ENCODE measurements at regions not wholly inside any gene's neighbourhood (a gene's known extent, or its start where the extent isn't known, plus 50 kb on each side); places are given as distances from the start of the nearest gene placed in this dataset.
A peak's percentile ranks its signal among the peaks of the same experiment; 100 is the strongest.
"Not testable (repeated sequence)": the region's sequence is repeated elsewhere in the genome, so short reads cannot be mapped to it uniquely, and the experiment has no call there.

GRCh38 chr11:15843309-15843872 lies 513.0 kb downstream of the SOX6 start:
- H3K36me3 ChIP-seq, result no peaks in the 10 kb centered on the region
- TF ChIP-seq CTCF (IDR thresholded peaks at IDR 0.05), result no peak
- H3K9me3 ChIP-seq, result no peaks in the 10 kb centered on the region
- ATAC-seq (ENCODE audit: insufficient number of reproducible peaks, low FRiP score, low read depth) (no peak), DNase-seq (ENCODE audit: low spot score) (no peak)
- no peak overlapping the region for H3K4me3 ChIP-seq
- no peaks in the 10 kb centered on the region for H3K27me3 ChIP-seq (replicated peaks; ENCODE audit: insufficient read depth)
- no peak overlapping the region for H3K27ac ChIP-seq
- H3K4me1 ChIP-seq (ENCODE audit: control insufficient read depth in 1 of 2, low read depth in 2 of 2), result no peaks in the 10 kb centered on the region

- H3K27me3 ChIP-seq (replicated peaks; ENCODE audit: insufficient read depth), result no peaks in the 10 kb centered on the region
- TF ChIP-seq CTCF (IDR thresholded peaks at IDR 0.05), result no peak
- H3K9me3 ChIP-seq, result no peaks in the 10 kb centered on the region
- no peak for DNase-seq (ENCODE audit: low spot score)
- H3K36me3 ChIP-seq, result no peaks in the 10 kb centered on the region
- H3K27ac ChIP-seq, result no peak overlapping the region
- no peaks in the 10 kb centered on the region for H3K4me1 ChIP-seq (ENCODE audit: control insufficient read depth in 1 of 2, low read depth in 2 of 2)
- ATAC-seq (ENCODE audit: insufficient number of reproducible peaks, low FRiP score, low read depth), result no peak
- H3K4me3 ChIP-seq, result no peak overlapping the region
These were observed 511.1 kb downstream of the SOX6 start for GRCh38 chr11:15845261-15845660.

GRCh38 chr11:15848631-15849168 lies 507.6 kb downstream of the SOX6 start:
- no peaks in the 10 kb centered on the region for H3K36me3 ChIP-seq
- no peak for ATAC-seq (ENCODE audit: insufficient number of reproducible peaks, low FRiP score, low read depth)
- H3K4me3 ChIP-seq, result no peak overlapping the region
- no peaks in the 10 kb centered on the region for H3K27me3 ChIP-seq (replicated peaks; ENCODE audit: insufficient read depth)
- no peaks in the 10 kb centered on the region for H3K9me3 ChIP-seq
- no peak for TF ChIP-seq CTCF (IDR thresholded peaks at IDR 0.05)
- no peak for DNase-seq (ENCODE audit: low spot score)
- no peaks in the 10 kb centered on the region for H3K4me1 ChIP-seq (ENCODE audit: control insufficient read depth in 1 of 2, low read depth in 2 of 2)
- H3K27ac ChIP-seq, result no peak overlapping the region

- no peak overlapping the region for H3K27ac ChIP-seq
- H3K4me3 ChIP-seq, result no peak overlapping the region
- no peaks in the 10 kb centered on the region for H3K36me3 ChIP-seq
- TF ChIP-seq CTCF (IDR thresholded peaks at IDR 0.05), result no peak
- H3K9me3 ChIP-seq, result no peaks in the 10 kb centered on the region
- ATAC-seq (ENCODE audit: insufficient number of reproducible peaks, low FRiP score, low read depth), result no peak
- H3K4me1 ChIP-seq (ENCODE audit: control insufficient read depth in 1 of 2, low read depth in 2 of 2), result no peaks in the 10 kb centered on the region
- DNase-seq (ENCODE audit: low spot score), result no peak
- H3K27me3 ChIP-seq (replicated peaks; ENCODE audit: insufficient read depth), result no peaks in the 10 kb centered on the region
These were observed 507.1 kb downstream of the SOX6 start for GRCh38 chr11:15849257-15849656.

GRCh38 chr11:15850335-15850734 lies 506.0 kb downstream of the SOX6 start:
- not testable (repeated sequence) for H3K27ac ChIP-seq; DNase-seq (ENCODE audit: low spot score); H3K36me3 ChIP-seq; H3K4me1 ChIP-seq (ENCODE audit: control insufficient read depth in 1 of 2, low read depth in 2 of 2); ATAC-seq (ENCODE audit: insufficient number of reproducible peaks, low FRiP score, low read depth); H3K4me3 ChIP-seq; H3K27me3 ChIP-seq (replicated peaks; ENCODE audit: insufficient read depth); H3K9me3 ChIP-seq

GRCh38 chr11:15851051-15851498 lies 505.3 kb downstream of the SOX6 start:
- Histone ChIP-seq H3K27ac (no peak overlapping the region), H3K9me3 (no peaks in the 10 kb centered on the region)
- no peak for ATAC-seq (ENCODE audit: insufficient number of reproducible peaks, low FRiP score, low read depth)

More at GRCh38 chr11:15851051-15851498, 505.3 kb downstream of the SOX6 start:
- no peaks in the 10 kb centered on the region for H3K4me1 ChIP-seq (ENCODE audit: control insufficient read depth in 1 of 2, low read depth in 2 of 2)
- TF ChIP-seq CTCF (IDR thresholded peaks at IDR 0.05), result no peak
- H3K36me3 ChIP-seq, result no peaks in the 10 kb centered on the region
- H3K27me3 ChIP-seq (replicated peaks; ENCODE audit: insufficient read depth), result no peaks in the 10 kb centered on the region
- no peak for DNase-seq (ENCODE audit: low spot score)
- H3K4me3 ChIP-seq, result peak overlapping the region; percentile 30

Measured in thoracic aorta (tissue), 2 donors.